NCI-H2171 (cell line): ENCODE measurements at regions not wholly inside any gene's neighbourhood (a gene's known extent, or its start where the extent isn't known, plus 50 kb on each side); places are given as distances from the start of the nearest gene placed in this dataset.

ENCODE experiments used
- DNase-seq: peaks from one replicate; lab custom pipeline; 2025; lab: John Stamatoyannopoulos, UW

DNA sequence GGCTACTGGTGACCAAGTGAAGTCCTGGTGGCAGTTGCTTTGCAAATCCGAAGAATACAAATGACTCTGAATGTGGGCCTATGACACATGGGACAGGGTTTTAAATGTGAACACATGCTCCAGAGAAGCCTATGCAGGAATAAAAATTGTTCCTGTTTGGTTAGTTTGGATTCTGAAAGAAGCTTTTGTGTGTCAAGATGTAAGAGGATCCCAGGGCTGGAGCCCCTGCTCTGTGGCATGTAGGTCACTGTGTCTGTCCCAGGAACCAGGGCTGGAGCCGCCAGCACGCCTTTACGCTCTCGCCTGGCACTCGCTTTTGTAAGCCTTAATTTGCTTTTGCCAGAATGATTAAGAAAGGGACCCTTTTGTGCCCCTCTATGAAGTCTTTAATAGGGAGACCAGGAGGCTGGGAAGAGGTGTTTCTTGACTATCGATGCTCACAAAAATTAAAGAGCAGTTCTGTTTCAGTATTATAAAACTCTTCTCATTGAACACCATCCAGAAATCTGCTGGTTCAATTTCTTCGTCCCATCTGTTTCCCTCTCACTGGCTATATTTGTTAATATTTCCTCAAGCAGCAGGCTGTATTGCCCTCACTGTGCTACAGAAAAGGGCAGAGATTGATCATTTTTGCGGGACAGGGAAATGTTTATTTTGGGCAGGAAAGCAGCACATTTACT, 532.7 kb upstream of the POU3F3 start:
- no peak for DNase-seq

DNA sequence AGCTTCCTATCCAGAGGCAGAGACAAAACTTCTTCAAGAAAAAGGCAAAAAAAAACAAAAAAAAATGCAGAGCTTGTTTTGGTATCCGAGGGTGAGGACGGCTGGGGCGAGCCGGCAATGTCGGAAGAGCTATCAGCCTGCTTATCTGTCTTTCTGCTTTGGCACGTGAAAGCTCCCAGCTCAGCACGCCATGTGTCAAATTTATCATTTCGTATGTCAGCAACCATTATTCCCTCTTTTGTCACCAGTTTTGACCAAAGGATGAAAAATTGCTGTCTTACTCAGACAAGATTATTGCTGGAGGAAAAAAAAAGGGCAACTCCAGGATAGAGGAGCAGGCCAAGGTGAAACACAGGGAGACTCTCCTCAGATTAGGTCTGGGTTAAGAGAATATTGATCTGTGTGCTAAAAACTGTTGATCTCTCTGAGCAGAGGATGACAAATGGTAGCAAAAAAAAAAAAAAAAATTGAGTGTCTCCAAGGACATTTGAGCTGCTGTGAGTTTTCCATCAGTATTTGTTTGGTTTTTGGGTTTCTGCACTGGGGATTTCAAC, 532.0 kb upstream of the POU3F3 start:
- no peak for DNase-seq

DNA sequence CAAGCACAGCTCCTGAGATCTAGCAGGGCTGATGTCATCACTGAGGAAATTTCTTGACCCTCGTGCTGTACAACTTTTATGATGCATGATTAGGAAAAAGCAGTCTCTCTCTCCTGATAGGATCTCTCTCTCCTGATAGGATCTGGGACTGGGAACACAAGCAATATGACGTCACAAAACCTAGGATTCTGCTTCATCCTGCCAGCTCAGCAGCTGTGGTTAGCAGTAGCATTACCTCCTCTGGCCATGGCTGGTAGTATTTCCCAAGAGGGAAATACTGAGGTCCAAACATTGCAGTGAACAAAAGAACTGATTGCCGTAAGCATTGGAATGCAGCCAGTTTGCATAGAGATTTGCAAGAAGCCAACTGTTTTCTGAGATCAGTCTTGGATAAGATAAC, 521.2 kb upstream of the POU3F3 start:
- DNase-seq, result no peak

DNA sequence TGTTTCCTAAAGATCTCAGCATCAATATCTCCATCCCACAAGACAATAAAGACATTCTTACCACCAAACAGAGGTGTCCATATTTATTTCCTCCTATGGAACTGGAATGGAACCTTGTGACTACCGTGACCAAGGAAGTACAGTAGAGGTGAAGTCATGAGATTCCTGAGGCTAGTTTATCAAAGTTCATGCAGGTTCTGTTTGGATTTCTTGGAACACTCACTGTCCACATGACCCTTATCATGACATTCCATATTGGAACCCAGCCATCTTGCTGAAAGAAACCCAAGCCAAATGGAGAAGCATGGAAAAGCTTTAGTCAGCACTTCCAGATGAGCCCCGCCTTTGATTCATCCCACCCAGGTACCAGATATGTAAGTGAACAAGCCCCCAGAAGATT, 516.0 kb upstream of the POU3F3 start:
- no peak for DNase-seq

DNA sequence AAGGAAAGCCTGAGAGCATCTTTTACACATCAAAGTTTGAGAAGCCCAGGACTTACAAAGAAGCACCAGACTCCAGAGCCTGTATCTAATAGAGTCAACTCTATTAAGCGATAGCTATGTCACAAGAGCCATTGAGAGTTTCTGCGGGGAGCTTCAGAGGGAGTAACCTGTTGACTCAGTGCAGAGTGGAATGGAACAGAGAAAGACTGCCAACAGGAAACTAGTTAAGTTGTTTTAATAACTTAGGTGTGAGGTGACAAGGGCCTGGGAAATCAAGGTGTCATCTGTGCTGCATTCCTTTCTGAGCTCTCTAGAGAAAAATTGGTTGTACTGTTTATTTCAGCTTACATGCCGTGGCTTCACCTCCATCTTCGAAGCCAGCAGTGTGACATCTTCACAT, 513.8 kb upstream of the POU3F3 start:
- no peak for DNase-seq

DNA sequence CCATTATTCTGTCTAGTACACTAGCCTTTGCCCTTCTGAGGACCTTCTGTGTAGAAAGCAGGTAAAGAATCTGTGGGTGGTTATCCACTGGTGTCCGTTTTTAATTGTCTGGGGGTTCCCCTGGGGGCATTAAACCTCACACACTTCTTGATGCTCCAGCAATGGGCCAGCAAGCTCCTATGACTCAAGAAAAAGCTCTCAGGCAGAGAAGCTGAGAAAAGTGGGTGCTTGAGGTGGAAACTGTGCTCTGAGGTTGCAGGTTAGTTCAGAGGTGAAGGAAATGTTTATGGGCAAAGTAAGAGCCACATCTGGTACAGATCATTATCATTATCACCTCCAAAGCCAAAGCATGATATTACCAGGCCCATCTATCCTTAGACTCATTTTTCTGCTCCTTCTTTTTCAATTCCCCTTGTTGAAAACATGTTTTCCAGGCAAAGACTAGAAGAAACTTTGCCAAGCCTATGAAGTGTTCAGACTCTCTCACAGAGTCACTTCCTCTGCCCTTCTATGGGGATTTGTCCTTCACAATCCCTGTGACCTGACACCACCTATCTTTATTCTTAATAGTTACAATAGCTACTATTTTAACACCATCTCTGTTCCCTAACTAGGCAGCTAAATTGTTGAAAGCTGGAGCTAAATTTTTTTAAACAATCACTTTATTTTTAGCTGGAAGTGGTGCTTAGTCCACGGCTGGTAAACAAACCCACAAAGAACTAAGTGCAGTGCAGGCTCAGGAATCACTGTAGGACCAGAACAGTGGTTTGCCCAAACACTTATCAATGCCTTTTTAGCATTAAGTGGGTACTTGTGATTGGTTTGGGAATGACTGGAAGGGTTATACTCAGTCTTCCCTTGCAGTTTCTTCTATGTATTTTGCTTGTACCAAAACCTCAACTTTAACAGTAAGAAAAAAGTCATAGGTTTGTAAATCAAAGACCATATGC, 512.8 kb upstream of the POU3F3 start:
- DNase-seq, result no peak

DNA sequence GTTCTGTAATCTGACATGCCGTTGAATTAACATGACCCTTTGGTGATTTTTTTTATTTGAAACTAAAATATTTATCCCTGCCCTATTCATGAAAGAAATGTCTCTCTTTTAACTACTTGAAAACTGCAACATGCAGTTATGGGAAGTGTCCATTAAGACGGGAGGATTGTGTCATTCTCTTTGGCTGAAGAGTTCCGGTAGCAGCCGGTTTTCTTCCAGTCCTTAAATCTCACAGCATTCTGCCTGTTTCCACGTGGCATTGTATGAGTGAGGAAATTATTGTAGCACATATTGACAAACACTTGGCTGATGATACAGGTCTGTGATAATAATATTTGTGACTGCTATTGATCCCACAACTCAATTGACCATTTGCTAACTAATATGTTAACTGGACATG, 509.6 kb upstream of the POU3F3 start:
- DNase-seq, result no peak

DNA sequence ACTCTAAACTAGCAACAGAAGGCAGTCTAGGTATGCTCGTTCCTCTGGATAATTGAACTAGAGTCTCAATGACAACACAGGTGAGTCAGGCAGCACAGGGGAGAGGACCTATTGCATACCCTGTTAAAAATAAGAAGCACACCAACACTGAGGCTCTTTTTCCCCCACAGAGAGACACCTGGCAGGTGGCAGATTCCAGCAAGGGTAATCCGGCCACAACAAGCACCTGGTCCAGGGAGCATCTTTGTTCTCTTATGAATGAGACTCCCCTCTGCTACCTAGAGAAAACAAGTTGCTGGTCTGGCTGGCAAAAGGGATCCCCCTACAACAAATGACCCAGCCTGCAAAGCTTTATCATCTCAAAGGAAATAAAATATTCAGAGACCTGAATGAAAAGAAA, 508.9 kb upstream of the POU3F3 start:
- DNase-seq, result no peak

DNA sequence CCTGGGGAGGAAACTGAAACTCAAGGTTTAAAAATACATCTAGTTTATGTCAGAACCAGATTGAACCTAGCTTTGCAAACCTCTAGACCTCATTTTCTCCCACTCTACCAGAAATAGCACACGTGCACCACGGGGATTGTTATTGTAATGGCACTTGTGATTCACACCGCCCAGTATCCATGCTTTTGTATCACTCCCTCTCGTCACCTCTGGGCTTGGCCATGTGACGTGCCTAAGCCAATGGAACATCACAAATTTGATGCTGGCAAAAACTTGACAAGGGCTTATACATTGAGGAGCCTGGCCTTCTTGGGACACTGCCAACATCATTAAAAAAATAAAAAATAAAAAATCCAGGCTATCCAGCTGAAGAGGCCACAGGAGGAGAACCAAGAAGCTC, 495.8 kb upstream of the POU3F3 start:
- DNase-seq, result no peak

DNA sequence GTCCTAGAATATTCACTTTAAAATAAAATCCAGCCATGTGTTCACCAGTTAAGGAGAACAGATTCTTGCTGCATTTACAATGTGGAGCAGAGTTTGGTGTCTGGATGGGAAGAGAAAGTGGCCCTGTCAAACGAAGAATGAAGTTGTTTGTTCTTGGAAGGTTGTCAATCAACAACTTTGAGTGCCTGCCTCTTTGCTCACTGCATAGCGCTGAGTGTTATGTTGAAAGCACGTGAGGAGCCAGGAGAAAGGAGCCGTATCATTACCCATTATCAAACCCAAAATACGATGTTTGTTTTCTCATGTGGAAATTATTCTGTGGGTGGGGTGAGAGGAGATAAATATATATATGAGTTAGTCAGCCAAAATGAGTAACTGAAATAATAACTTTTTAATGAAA, 492.5 kb upstream of the POU3F3 start:
- no peak for DNase-seq

DNA sequence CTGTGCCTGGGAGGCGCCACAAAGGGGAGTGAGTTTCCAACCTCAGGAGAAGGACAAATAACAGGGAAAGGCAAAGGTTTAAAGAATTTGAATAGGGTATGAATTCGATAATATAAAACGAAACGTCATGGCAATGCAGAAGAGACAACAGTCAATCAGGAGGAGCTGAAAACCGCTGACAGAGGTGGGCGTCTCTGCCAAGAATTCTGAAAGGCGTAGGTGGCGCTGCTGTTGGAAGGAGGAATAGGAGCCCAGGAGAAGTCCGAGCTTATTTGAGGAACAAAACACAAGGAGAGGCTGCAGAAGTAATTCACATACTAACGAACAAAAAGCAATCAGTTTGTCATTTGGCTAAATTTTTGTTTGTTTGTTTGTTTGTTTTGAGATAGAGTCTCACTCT, 485.8 kb upstream of the POU3F3 start:
- no peak for DNase-seq

DNA sequence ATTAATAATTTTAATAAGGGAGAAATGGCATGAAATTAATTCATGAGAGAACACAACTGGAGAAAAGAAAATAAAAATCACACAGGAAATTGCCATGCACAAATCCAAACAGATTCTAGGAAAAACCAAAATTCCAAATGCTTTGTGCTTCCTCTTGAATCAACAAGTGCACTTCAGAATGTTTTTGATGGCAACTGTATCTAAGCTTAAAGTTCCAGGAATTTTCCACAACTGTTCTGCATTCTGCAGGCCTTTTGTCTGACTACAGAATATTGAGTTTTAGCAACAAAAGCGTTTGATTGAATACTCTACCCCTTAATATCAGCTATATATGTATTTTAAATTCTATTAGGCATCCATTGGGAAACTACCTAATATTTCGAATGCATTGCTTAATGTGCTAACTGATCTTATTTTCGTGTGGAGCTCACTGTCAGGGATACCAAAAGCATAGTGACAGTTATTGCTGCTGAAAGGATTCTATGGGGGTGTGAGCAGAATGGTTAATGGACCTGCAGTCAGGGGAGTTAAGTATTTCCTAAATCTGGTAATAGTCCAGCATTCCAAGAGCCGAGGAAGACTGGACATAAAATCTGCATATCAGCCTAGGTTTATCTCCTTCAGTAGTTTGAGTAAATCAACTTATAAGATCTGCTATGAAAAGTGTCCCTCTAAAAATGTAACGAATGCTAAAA, 482.7 kb upstream of the POU3F3 start:
- DNase-seq, result no peak

DNA sequence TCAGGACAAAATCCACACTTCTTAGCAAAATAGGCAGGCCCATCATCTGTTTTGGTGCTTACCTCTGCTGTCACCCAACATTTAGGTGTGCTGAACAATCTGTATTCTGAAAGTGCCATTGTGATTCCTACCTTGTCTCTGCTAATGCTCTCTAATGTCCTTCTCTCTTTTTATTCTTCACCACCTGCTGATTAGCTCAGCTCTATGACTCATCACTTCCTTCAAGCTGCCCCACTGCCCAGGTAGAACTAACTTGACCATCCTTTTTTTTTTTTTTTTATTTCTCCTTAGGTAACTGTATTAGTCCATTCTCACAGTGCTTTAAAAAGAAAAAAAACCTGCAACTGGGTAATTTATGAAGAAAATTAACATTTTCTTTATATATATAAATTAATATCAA, 478.7 kb upstream of the POU3F3 start:
- DNase-seq, result no peak

DNA sequence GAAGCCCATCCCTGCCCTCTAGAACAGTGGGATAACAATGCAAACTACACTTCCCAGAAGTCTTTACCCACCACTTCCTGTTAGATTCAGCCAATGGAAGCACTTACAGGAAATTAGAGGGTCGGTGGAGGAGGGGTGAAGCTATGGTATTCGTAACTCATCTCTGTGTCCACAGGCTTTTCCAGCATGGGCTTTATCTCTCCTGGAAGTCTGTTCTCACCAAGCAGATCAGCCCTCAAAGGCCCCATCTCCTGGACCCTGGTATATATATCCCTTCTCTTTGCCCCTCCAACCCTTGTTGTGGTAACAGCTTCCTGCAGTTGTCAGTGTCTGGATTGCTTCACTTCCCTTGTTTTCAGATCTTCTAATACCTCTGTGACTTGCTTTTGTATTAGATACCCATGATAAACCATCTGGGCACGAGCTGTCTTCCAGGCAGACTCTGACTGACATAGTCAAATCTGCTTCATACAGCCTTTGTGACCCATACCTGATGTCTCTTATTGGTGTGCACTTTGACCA, 475.0 kb upstream of the POU3F3 start:
- no peak for DNase-seq

DNA sequence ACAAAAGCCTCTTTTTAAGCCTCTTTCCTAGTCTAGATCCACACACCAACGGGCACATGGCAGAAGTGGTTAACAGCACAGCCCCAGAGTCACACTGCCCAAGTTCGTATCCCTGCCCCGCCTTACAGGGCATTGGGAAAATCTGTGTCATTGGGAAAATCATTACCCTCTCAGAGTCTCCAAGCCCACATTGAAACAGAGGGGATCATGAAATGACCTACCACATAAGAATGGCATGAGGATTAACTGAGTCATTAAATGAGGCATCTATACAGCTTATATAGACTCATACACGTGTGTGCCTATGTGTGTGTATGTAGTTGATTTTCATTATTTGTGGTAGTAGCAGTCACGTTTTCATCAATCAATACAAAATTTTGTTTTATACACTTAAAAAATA, 469.0 kb upstream of the POU3F3 start:
- no peak for DNase-seq

DNA sequence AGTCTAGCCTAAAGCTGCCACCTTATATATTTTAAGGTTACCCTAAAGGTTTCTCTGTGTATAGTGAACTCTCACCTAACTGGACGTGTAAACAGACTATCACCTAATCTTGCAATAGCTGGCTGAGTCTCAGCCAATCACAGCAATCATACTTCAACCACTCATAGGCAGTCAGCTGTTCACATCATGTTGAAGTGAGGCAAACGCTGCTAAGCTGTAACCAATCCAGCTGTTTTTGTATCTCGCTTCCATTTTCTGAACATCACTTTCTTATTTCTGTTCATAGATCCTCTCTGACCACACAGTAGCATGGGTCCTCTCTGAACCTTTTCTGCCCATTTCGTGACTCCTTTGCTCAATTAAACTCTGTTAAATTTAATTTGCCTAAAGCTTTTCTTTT, 468.2 kb upstream of the POU3F3 start:
- DNase-seq, result no peak

DNA sequence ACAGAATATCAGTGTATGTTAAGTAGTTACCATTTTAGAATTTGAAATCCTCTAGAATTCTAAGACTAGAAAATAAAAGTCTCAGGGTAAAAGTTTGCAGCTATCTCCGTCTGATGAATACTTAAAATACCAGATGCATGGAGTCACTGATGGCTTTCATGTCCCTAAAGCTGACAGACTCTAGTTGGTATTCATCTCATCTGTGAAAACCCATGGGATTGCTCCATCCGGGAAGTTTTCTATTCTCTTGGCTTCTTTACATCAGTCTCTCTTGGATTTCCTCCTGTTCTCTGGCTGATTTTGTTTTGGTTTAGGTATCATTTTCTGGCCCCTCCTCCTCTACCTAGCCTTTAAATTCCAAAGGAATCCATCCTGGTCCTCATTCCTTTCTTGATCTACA, 465.6 kb upstream of the POU3F3 start:
- no peak for DNase-seq

DNA sequence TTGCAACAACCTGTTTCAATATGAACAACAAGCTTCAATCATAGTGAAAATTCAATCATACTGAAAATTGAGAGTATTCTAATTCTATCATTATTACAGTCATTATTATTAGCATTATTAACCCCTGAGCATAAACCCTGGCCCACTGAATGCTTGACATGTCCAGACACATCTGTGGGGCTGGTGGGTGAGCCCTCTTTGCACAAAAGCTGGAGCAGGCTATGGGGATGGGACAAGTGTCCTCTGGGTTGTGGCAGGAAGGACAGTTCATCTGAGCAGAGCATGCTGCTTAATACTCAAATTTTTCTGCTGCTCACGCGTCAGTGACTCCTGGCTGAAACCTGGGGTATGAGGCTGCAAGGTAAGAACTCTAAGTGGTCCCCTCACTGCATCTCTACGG, 451.1 kb upstream of the POU3F3 start:
- DNase-seq, result no peak

DNA sequence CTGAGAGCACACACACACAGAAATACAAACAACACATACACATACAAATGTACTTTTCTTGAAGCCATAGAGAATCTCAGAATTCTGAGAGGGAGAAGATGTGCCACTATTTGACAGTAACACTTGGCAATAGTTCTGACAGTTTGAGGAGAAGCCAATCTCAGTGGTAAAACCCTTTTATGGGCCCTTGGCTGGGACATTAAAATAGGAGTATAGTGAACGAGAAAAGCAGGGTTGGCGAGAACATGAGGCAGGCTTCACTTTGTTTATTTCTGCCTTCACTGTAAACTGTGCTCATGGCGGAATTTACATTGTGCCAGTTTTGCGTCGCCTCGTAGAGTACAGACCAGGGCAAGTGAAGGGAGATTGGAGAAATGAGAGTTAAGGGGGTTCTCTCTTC, 449.4 kb upstream of the POU3F3 start:
- no peak for DNase-seq

DNA sequence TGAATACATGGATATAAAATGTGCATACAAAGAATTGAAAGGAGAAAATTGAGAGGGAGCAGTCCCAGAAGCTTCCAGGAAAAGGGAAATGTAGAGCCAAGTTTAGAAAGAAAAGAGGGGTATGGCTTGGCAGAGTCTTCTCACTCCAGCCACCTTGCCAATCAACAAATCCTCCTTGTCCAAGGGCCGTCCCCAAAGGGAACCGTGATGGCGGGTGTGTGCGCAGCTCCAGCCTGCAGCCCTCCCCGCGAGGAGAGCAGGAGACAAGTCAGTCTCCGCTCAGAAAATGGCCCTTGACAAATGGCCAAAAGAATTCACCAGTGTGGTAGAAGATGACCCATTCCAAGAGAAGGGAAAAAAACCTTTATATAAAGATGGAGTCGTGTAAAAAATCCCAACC, 448.3 kb upstream of the POU3F3 start:
- no peak for DNase-seq

DNA sequence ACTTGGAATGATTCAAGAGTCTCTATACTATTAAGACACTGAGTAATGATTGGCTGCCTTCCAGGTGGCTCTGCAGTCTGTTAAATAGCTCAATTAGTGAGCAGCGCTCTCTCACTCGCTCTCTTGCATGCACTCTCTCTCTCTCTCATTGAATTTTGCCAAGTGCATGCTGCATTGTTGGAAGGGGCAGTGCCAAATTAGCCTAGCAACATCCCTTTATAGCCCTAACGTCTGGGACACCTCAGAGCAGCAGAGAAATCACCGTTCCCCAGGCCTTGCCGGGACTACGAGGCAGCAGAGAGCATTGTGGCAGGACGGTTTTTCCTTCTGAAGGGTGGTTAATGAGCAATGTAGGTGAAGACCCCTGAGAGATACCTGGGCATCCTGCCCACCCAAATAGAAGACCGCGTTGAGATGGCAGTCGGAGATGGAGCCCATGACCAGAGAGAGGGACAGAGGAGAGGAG, 447.6 kb upstream of the POU3F3 start:
- DNase-seq, result no peak

DNA sequence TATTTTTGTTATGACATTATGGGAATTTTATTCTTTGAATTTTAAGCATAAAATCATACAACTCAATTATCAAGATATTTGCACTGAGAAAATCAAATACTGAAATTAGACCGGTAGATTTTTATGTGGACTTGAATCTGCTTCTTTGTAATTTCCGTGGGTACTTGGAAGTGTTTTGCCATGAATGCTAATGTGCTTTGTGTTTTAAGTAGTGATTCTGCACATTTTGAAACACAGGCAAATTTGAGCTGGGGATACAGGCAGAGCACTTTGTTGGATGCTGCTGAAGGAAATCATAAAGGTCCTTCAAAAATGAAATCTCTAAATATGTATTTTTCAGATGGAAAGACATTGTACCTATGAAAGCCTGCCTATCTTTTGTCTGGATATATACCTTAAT, 446.3 kb upstream of the POU3F3 start:
- no peak for DNase-seq
